NB4 (cell line): ENCODE measurements at regions not wholly inside any gene's neighbourhood (a gene's known extent, or its start where the extent isn't known, plus 50 kb on each side); places are given as distances from the start of the nearest gene placed in this dataset.

Source experiments
- DNase-seq: peaks from one replicate; pipeline ENCODE4 v3.0.0; 2010; ENCODE audit warnings: low read depth
- H3K4me3 ChIP-seq: one replicate; pipeline ENCODE4 v1.5.1; 2011; ENCODE audit warnings: mild to moderate bottlenecking, low read depth, low read length, moderate library complexity
- MYC ChIP-seq: IDR thresholded peaks from 2 replicates; pipeline ENCODE4 v1.6.1; 2011; ENCODE audit warnings: low read depth, low read length
- POLR2A ChIP-seq: IDR thresholded peaks from 2 replicates; pipeline ENCODE4 v1.6.1; 2011; ENCODE audit warnings: mild to moderate bottlenecking; ENCODE audit not compliant: insufficient read length; ENCODE audit errors: extremely low read depth
- TF ChIP-seq, protein P1 (sequence below): IDR thresholded peaks from one replicate; pipeline ENCODE4 v1.5.1; 2012; ENCODE audit warnings: low read depth, low read length
- TF ChIP-seq, protein P2 (sequence below): IDR thresholded peaks from 2 replicates; pipeline ENCODE4 v1.6.1; 2011; ENCODE audit warnings: low read depth, low read length

DNA sequence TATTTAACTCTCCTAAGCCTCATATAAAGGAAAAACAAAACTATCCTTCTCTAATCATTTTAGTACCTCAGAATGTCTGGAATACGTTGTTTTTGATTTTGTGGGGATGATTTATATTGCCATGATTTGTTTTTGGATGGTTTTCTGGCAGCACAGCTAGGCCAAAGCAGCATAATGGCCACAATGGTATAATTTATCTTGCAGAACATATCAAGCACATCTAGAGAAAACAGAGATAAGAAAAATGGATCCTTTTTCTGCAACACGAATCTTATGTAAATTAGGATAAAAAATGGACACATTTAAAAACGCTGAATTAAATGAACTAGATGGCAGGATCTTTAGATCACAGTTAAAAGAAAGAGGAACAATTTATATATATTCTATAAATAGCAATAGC, 269.9 kb upstream of the FAT4 start:
- H3K4me3 ChIP-seq = no peak overlapping the region
- TF ChIP-seq POLR2A (no peak), MYC (no peak)
- TF ChIP-seq, protein P1, sequence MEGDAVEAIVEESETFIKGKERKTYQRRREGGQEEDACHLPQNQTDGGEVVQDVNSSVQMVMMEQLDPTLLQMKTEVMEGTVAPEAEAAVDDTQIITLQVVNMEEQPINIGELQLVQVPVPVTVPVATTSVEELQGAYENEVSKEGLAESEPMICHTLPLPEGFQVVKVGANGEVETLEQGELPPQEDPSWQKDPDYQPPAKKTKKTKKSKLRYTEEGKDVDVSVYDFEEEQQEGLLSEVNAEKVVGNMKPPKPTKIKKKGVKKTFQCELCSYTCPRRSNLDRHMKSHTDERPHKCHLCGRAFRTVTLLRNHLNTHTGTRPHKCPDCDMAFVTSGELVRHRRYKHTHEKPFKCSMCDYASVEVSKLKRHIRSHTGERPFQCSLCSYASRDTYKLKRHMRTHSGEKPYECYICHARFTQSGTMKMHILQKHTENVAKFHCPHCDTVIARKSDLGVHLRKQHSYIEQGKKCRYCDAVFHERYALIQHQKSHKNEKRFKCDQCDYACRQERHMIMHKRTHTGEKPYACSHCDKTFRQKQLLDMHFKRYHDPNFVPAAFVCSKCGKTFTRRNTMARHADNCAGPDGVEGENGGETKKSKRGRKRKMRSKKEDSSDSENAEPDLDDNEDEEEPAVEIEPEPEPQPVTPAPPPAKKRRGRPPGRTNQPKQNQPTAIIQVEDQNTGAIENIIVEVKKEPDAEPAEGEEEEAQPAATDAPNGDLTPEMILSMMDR = no peak
- TF ChIP-seq, protein P2, sequence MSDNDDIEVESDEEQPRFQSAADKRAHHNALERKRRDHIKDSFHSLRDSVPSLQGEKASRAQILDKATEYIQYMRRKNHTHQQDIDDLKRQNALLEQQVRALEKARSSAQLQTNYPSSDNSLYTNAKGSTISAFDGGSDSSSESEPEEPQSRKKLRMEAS = no peak
- DNase-seq = no peak

DNA sequence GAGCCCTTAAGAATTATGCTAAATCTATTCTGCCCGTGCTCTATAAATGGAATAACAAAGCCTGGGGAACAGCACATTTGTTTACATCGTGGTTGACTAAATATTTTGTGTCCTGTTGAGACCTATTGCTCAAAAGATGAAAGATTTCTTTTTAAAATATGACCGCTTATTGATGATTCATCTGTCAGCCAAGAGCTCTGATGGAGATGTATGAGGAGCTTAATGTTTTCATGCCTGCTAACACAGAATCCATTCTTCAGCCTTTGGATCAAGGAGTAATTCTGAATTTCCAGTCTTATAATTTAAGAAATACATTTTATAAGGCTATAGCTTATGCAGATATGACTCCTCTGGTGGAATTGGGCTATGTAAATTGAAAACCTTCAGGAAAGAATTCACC, 271.3 kb upstream of the FAT4 start:
- DNase-seq = no peak
- TF ChIP-seq, protein P1 = no peak
- TF ChIP-seq MYC (no peak), POLR2A (no peak)
- TF ChIP-seq, protein P2 = no peak
- no peak overlapping the region for H3K4me3 ChIP-seq

DNA sequence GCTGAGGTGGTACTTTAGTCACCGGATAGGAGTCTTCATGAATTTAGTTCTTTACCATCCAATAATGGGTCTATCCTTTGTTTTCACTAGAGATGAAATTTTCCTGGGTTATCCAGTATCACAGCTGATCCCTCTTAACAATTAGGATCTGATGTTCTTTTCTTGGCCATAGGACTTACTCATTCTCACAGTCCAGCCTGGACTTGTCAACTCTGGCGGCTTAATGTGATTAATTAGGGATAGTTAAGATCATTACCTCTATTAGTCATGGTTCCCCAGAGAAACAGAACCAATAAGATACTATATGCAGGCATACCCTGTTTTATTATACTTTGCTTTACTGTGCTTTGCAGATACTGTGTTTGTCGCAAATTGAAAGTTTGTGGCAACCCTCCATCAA, 272.7 kb upstream of the FAT4 start:
- no peak overlapping the region for H3K4me3 ChIP-seq
- TF ChIP-seq POLR2A = no peak
- TF ChIP-seq MYC = no peak
- TF ChIP-seq, protein P2 = no peak
- TF ChIP-seq, protein P1 = no peak
- no peak for DNase-seq

DNA sequence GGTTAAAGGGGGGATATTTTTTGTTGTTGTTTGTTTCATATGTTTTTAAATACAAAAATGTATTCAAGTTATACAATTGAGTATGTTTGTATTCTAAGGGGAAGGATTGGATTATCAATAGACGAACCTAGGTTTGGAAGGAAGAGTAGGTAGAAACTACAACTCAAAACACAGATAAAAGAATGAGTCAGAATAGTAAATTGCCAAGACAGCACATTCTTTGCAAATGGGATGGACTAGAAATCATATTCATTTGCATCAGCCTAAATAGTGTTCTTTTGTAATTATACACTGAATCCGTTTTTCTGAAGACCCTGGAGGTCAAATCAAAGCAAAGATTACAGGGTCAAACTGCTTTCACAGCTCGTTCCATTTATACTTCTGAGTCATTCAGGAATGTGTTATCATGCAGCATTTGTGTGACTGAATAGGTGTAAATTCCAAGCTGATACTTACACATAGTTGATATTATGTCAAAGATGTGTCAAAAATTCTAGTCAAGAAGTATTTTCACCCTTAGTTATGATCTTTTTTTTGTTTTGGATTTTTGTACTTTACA, 273.3 kb upstream of the FAT4 start:
- no peak overlapping the region for H3K4me3 ChIP-seq
- DNase-seq = no peak
- no peak for TF ChIP-seq POLR2A
- TF ChIP-seq, protein P2 = no peak
- no peak for TF ChIP-seq MYC
- TF ChIP-seq, protein P1 = no peak

DNA sequence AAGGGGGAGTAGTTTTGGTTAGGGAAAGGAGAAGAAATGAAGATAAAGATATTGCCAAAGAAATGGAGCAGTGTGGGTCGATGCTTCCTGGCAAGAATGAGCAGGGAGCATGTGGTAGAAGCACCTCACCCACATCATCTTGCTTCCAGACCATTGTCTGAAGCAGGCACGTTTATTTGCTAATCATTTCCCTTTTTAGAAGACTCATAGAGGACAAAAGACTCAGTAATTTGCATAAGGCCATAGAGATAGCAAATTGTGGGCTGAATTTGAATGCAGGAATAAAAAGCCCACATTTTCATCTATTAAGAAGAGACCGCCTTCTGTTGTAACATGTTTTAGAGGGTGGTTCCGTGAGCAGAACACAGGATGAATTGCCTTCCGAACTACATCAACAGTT, 275.2 kb upstream of the FAT4 start:
- no peak overlapping the region for H3K4me3 ChIP-seq
- DNase-seq = no peak
- TF ChIP-seq, protein P2 = no peak
- TF ChIP-seq MYC (no peak), POLR2A (no peak)
- TF ChIP-seq, protein P1 = no peak
